ENCODE measurements at regions not wholly inside any gene's neighbourhood (a gene's known extent, or its start where the extent isn't known, plus 50 kb on each side); places are given as distances from the start of the nearest gene placed in this dataset.

DNA sequence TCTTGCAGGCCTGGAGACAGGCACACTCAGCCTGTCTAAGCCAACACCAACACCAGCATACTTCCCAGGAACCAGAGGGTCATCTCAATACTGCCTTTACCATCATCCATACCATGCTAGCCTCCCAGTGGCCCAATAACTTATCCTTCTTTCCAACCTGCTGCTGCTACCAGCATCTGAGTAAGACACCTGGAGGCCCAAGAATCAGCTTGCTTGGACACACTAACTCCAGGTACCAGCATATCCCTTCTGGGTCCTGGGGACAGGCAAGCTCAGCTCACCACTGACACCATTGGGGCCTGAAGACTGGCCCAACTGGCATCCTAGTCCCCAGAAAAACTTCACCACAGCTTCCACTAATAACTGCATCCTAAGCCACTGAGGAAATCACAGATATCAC lies 205.3 kb downstream of the CD109 start:
- DNase-seq, result no peak

- DNase-seq, result no peak
Observed at GRCh38 chr6:73898599-73898998, 202.6 kb downstream of the CD109 start.

DNA sequence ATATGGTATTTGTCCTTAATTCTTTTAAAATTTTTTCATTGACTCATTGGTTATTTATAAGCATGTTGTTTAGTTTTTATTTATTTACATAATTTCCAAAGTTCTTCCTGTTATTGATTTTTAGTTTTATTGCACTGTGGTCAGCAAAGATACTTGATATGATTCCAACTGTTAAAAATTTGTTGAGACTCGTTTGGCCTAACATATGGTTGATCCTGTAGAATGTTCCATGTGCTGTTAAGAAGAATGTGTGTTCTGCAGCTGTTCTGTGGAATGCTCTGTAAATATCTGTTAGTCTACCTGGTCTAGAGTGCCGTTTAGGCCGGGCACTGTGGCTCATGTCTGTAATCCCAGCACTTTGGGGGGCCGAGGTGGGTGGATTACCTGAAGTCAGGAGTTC lies 197.7 kb downstream of the CD109 start:
- no peak for DNase-seq

GRCh38 chr6:73888050-73888449 lies 192.0 kb downstream of the CD109 start:
- no peak for DNase-seq

DNA sequence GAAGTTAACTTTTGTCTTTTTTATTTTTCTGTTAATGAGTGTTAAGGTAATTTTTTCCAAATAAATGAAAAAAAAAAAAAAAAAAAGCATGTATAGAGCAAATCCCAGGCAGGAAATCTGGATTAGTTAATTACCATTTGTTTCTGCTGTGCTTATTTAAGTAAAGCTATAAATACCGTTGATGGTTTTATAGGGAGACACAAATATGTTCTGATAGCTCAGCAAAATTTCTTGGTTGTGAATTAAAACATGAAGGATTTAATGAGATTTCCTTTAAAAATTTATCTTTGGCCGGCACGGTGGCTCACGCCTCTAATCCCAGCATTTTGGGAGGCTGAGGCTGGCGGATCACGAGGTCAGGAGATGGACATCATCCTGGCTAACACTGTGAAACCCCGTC lies 189.4 kb downstream of the CD109 start:
- no peak for DNase-seq

DNA sequence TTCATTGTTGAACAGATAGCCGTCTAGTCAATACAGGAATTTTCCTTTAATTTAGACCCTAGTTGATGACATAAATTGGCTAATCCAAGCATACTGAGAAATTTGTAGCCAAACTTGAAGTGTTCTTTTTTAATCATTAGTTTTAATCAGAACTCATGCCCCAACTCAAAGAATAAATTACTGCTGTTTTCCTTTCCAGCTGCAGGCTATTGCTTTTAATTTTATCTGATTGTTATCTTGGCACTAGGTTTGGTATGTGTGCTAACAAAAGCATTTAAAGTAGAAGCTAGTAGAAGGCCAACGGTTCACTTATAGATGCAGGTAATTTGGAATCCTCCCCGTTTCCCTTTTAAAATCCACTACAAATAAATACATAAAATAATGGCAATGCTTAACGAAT lies 188.5 kb downstream of the CD109 start:
- DNase-seq, result no peak

DNA sequence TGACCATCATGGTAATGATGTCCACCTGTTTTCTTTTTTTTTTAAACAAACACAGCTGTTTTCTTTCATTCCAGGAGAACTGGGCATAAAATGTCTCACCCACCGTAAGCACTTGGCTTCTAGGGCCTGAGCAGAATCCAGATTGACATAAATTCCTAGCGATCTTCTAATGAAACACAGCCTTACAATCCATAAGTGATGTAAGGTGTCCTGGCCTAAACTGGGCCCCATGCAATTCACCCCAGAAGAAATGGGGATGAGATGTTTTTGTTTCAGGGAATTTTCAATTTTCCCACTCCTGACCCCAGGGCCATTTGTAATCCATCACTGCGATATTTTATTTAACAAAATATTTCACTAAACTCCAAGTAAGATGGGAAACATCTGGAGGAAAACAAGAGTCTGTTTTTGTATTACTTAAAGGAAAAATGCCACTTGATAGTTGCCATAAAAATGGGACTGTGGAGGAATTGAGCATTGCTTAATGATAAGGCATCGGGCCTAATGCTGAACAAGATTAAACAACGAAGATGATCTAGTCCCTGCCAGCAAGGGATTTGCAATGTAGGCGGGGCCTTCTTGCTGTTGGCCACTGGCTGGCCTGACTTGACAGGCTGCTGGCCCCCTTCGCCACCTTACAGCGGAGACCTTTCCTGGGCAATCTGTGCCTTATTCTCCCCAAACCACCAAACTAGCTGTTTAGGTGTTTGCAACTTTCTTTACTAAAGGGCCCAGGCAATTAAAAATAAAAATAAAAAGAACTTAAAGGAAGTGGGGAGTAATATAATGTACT lies 183.7 kb downstream of the CD109 start:
- no peak for DNase-seq

DNA sequence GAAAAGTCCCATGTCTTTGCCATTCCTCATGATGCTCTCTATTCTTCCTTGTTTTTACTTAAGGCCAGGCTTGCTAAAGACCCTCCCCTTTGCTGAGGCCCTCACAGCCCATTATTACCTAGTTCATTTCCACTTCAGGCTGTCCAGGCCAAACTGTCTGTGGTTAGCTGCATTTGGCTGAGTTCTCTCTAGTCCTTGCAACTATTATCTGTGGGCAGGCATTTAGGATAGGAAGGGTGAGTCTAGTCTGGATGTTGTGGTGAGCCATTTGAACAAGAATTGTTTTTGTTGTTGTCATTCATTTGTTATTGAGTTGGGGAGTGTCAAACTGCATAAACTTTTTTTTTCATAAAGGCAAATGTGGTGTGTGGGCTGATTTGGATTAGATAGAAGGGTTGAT lies 182.4 kb downstream of the CD109 start:
- DNase-seq, result no peak

All from KG1 (cell line).